ENCODE measurements at regions not wholly inside any gene's neighbourhood (a gene's known extent, or its start where the extent isn't known, plus 50 kb on each side); places are given as distances from the start of the nearest gene placed in this dataset.

- Histone ChIP-seq H3K27me3 (ENCODE audit: insufficient read depth in 3 of 3, low read length in 2 of 3) (no peaks in the 10 kb centered on the region), H3K9me3 (no peaks in the 10 kb centered on the region), H3K4me1 (peaks cover 9% of the 10 kb centered on the region), H3K4me3 (no peak overlapping the region), H3K27ac (no peak overlapping the region), H3K36me3 (ENCODE audit: insufficient read depth in 1 of 2, low read depth in 1 of 2) (no peaks in the 10 kb centered on the region)
- DNase-seq (no peak), ATAC-seq (peak in 2 of 4 donors; percentile 42 to 60)
- intact Hi-C loops (cut with DNase I), result no loop called here
- 3 to 18% (median 10%) methylated on average over 1 of the region's 1 CpG for WGBS, 3 donors
- TF ChIP-seq CTCF (IDR thresholded peaks at IDR 0.05), result no peak
Observed at GRCh38 chr1:60573121-60573520, 499.6 kb upstream of the C1orf87 start.

- Histone ChIP-seq H3K4me3 (no peak overlapping the region), H3K27ac (no peak overlapping the region), H3K36me3 (ENCODE audit: insufficient read depth in 1 of 2, low read depth in 1 of 2) (no peaks in the 10 kb centered on the region), H3K4me1 (peaks cover 9% of the 10 kb centered on the region), H3K27me3 (ENCODE audit: insufficient read depth in 3 of 3, low read length in 2 of 3) (no peaks in the 10 kb centered on the region), H3K9me3 (no peaks in the 10 kb centered on the region)
- WGBS, 3 donors, result 86 to 99% (median 97%) methylated on average over 4 of the region's 4 CpGs
- TF ChIP-seq CTCF (IDR thresholded peaks at IDR 0.05), result no peak
- no peak for DNase-seq
- ATAC-seq, result no peak
- intact Hi-C loops (cut with DNase I), result no loop called here
Observed at GRCh38 chr1:60572378-60572777, 498.8 kb upstream of the C1orf87 start.

GRCh38 chr1:60571811-60572210 is 498.2 kb upstream of the C1orf87 start:
- ATAC-seq, result no peak
- H3K27ac ChIP-seq, result no peak overlapping the region
- no peak for TF ChIP-seq CTCF (IDR thresholded peaks at IDR 0.05)
- 89 to 97% (median 93%) methylated on average over 1 of the region's 1 CpG for WGBS, 3 donors
- H3K4me1 ChIP-seq, result peaks cover 9% of the 10 kb centered on the region
- no peaks in the 10 kb centered on the region for H3K36me3 ChIP-seq (ENCODE audit: insufficient read depth in 1 of 2, low read depth in 1 of 2)
- H3K4me3 ChIP-seq, result no peak overlapping the region
- intact Hi-C loops (cut with DNase I), result no loop called here
- no peaks in the 10 kb centered on the region for H3K27me3 ChIP-seq (ENCODE audit: insufficient read depth in 3 of 3, low read length in 2 of 3)
- no peak for DNase-seq
- H3K9me3 ChIP-seq, result no peaks in the 10 kb centered on the region

GRCh38 chr1:60569189-60569588 is 495.6 kb upstream of the C1orf87 start:
- DNase-seq (no peak), ATAC-seq (no peak)
- Histone ChIP-seq H3K27me3 (ENCODE audit: insufficient read depth in 3 of 3, low read length in 2 of 3) (no peaks in the 10 kb centered on the region), H3K9me3 (no peaks in the 10 kb centered on the region), H3K27ac (no peak overlapping the region), H3K36me3 (ENCODE audit: insufficient read depth in 1 of 2, low read depth in 1 of 2) (no peaks in the 10 kb centered on the region), H3K4me1 (peaks cover 9% of the 10 kb centered on the region), H3K4me3 (no peak overlapping the region)
- no peak for TF ChIP-seq CTCF (IDR thresholded peaks at IDR 0.05)
- 97 to 100% (median 98%) methylated on average over 2 of the region's 2 CpGs for WGBS, 3 donors
- intact Hi-C loops (cut with DNase I), result no loop called here

- DNase-seq (no peak), ATAC-seq (no peak)
- H3K27ac ChIP-seq, result no peak overlapping the region
- intact Hi-C loops (cut with DNase I), result no loop called here
- no peak for TF ChIP-seq CTCF (IDR thresholded peaks at IDR 0.05)
- H3K27me3 ChIP-seq (ENCODE audit: insufficient read depth in 3 of 3, low read length in 2 of 3), result no peaks in the 10 kb centered on the region
- H3K9me3 ChIP-seq, result no peaks in the 10 kb centered on the region
- no peaks in the 10 kb centered on the region for H3K36me3 ChIP-seq (ENCODE audit: insufficient read depth in 1 of 2, low read depth in 1 of 2)
- no peak overlapping the region for H3K4me3 ChIP-seq
- H3K4me1 ChIP-seq, result no peaks in the 10 kb centered on the region
Observed at GRCh38 chr1:60567256-60567655, 493.7 kb upstream of the C1orf87 start.

Measured in psoas muscle (tissue), 7 donors.